ENCODE measurements at regions not wholly inside any gene's neighbourhood (a gene's known extent, or its start where the extent isn't known, plus 50 kb on each side); places are given as distances from the start of the nearest gene placed in this dataset.
"Not testable (repeated sequence)": the region's sequence is repeated elsewhere in the genome, so short reads cannot be mapped to it uniquely, and the experiment has no call there.

DNA sequence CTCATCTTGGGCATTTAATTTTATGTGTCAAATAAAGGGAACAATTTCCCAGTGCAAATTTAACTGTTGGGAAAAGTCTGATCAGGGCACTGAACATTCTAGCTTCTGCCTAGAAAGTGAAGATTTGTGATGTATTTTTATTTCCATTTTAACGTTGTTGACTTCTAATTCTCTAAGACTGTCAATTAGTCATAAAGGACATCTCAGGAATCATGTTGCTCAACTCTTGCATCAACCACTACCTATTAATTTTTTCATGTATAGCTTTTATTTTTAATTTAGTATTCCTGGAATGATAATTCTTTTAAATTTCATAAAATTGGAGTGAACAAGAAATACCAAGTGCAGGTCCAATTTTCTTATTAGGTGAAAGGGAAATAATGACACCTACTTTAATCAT is 87.9 kb upstream of the METAP2 start:
- H3K27ac ChIP-seq = no peak overlapping the region
- 59 to 92% (median 80%) methylated on average over 1 of the region's 1 CpG for WGBS, 5 donors
- H3K4me3 ChIP-seq = no peak overlapping the region
- H3K27me3 ChIP-seq (replicated peaks in 1 of 7) = no peaks in the 10 kb centered on the region
- TF ChIP-seq POLR2A (IDR thresholded peaks at IDR 0.05) = no peak
- no peak for TF ChIP-seq CTCF (IDR thresholded peaks at IDR 0.05 in 8 of 11, conservative IDR thresholded peaks at IDR 0.05 in 3 of 11)
- TF ChIP-seq POLR2AphosphoS5 (IDR thresholded peaks at IDR 0.05) = no peak
- no peaks in the 10 kb centered on the region for H3K36me3 ChIP-seq
- no peak for DNase-seq
- H3K9me3 ChIP-seq = no peaks in the 10 kb centered on the region
- no peaks in the 10 kb centered on the region for H3K4me1 ChIP-seq
- intact Hi-C loops (cut with DNase I; ENCODE audit: low total_unique reads) = no loop called here

DNA sequence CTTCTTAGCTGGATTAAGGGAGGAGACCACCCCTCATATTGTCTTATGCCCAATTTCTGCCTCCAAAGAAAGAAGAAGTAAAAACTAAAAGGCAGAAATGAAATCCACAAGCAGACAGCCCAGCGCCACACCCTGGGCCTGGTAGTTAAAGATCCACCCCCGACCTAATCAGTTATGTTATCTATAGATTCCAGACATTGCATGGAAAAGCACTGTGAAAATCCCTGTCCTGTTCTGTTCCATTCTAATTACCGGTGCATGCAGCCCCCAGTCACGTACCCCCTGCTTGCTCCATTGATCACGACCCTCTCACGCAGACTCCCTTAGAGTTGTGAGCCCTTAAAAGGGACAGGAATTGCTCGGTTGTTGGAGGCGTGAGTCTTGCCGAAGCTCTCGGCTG is 85.7 kb upstream of the METAP2 start:
- H3K36me3 ChIP-seq; DNase-seq; H3K9me3 ChIP-seq; H3K4me3 ChIP-seq; H3K27ac ChIP-seq; H3K4me1 ChIP-seq; intact Hi-C loops (cut with DNase I; ENCODE audit: low total_unique reads); H3K27me3 ChIP-seq (replicated peaks in 1 of 7): not testable (repeated sequence)
- WGBS, 5 donors = 80 to 92% (median 88%) methylated on average over 10 of the region's 10 CpGs

GRCh38 chr12:95390192-95390591 is 83.8 kb upstream of the METAP2 start:
- TF ChIP-seq POLR2AphosphoS5 (IDR thresholded peaks at IDR 0.05) = no peak
- no peak for TF ChIP-seq CTCF (IDR thresholded peaks at IDR 0.05 in 8 of 11, conservative IDR thresholded peaks at IDR 0.05 in 3 of 11)
- Histone ChIP-seq H3K9me3 (peaks cover 0 to 16% (median 15%) of the 10 kb centered on the region in 8 donors), H3K36me3 (no peaks in the 10 kb centered on the region), H3K27ac (no peak overlapping the region), H3K4me3 (no peak overlapping the region), H3K27me3 (replicated peaks in 1 of 7) (no peaks in the 10 kb centered on the region), H3K4me1 (no peaks in the 10 kb centered on the region)
- DNase-seq = no peak
- intact Hi-C loops (cut with DNase I; ENCODE audit: low total_unique reads) = no loop called here
- WGBS, 5 donors = 53 to 79% (median 58%) methylated on average over 1 of the region's 1 CpG

- peaks cover 0 to 16% (median 15%) of the 10 kb centered on the region in 8 donors for H3K9me3 ChIP-seq
- no peak overlapping the region for H3K27ac ChIP-seq
- H3K4me1 ChIP-seq = no peaks in the 10 kb centered on the region
- no peak for DNase-seq
- intact Hi-C loops (cut with DNase I; ENCODE audit: low total_unique reads) = no loop called here
- H3K27me3 ChIP-seq (replicated peaks in 1 of 7) = no peaks in the 10 kb centered on the region
- no peak for TF ChIP-seq POLR2A (IDR thresholded peaks at IDR 0.05)
- no peak overlapping the region for H3K4me3 ChIP-seq
- H3K36me3 ChIP-seq = no peaks in the 10 kb centered on the region
- WGBS, 5 donors = 65 to 78% (median 72%) methylated on average over 3 of the region's 3 CpGs
Measured at GRCh38 chr12:95390932-95391331, 83.0 kb upstream of the METAP2 start.

GRCh38 chr12:95393191-95393790 is 80.7 kb upstream of the METAP2 start:
- Histone ChIP-seq H3K9me3 (peaks cover 0 to 16% (median 15%) of the 10 kb centered on the region in 8 donors), H3K36me3 (no peaks in the 10 kb centered on the region), H3K4me3 (no peak overlapping the region), H3K4me1 (no peaks in the 10 kb centered on the region), H3K27me3 (replicated peaks in 1 of 7) (no peaks in the 10 kb centered on the region), H3K27ac (no peak overlapping the region)
- WGBS, 5 donors = 80 to 91% (median 86%) methylated on average over 3 of the region's 3 CpGs
- intact Hi-C loops (cut with DNase I; ENCODE audit: low total_unique reads) = no loop called here
- no peak for DNase-seq
- TF ChIP-seq POLR2A (IDR thresholded peaks at IDR 0.05) = no peak
- no peak for TF ChIP-seq CTCF (IDR thresholded peaks at IDR 0.05 in 8 of 11, conservative IDR thresholded peaks at IDR 0.05 in 3 of 11)
- no peak for TF ChIP-seq POLR2AphosphoS5 (IDR thresholded peaks at IDR 0.05)

Measured in spleen (tissue), 11 donors.